Sigmoid colon (tissue), 6 donors: ENCODE measurements at regions not wholly inside any gene's neighbourhood (a gene's known extent, or its start where the extent isn't known, plus 50 kb on each side); places are given as distances from the start of the nearest gene placed in this dataset.

Experiments used
- DNase-seq: peaks from one replicate; pipeline ENCODE4 v3.0.0-alpha.2; 2019
- H3K27ac ChIP-seq, 4 donors: fragments of 200-600 bp; sonication (generic); one replicate each; pipeline ENCODE4 v1.5.1; 2016 to 2019; ENCODE audit warnings: mild to moderate bottlenecking in 1 of 4
- H3K27me3 ChIP-seq, 3 donors: fragments of 200-600 bp; sonication (generic); one replicate each; pipeline ENCODE4 v1.5.1; 2019; ENCODE audit warnings: mild to moderate bottlenecking in 1 of 3
- H3K36me3 ChIP-seq, 4 donors: fragments of 200-600 bp; sonication (generic); one replicate each; pipeline ENCODE4 v1.5.1; 2016 to 2019
- H3K4me1 ChIP-seq, 4 donors: fragments of 200-600 bp; sonication (generic); one replicate each; pipeline ENCODE4 v1.5.1; 2017 to 2019
- H3K4me3 ChIP-seq, 4 donors: fragments of 200-600 bp; sonication (generic); one replicate each; pipeline ENCODE4 v1.5.1; 2017 to 2019; ENCODE audit warnings: mild to moderate bottlenecking in 2 of 4, moderate library complexity in 1 of 4
- H3K9me3 ChIP-seq, 4 donors: fragments of 200-600 bp in 3 of 4; sonication (generic) in 3 of 4; one replicate each; pipeline versions ENCODE4 v1.5.1 to v1.6.1; 2013 to 2019
- CTCF ChIP-seq, 4 experiments: fragments of 450-650 bp in 3 of 4; fragments of 200-600 bp in 1 of 4; IDR thresholded peaks; one replicate each; pipeline ENCODE4 v1.5.1; 2016 to 2019; ENCODE audit warnings: antibody characterized with exemption in 4 of 4, mild to moderate bottlenecking in 3 of 4, moderate library complexity in 2 of 4
- EP300 ChIP-seq, 4 donors: sonication (generic); formaldehyde crosslinking; IDR thresholded peaks; one replicate each; pipeline ENCODE4 v1.6.1; 2017; ENCODE audit warnings: antibody characterized with exemption in 4 of 4
- POLR2A ChIP-seq, 2 donors: fragments of 450-650 bp; IDR thresholded peaks; one replicate each; pipeline ENCODE4 v1.6.1; 2016; ENCODE audit warnings: antibody characterized with exemption in 2 of 2, mild to moderate bottlenecking in 2 of 2, moderate library complexity in 2 of 2
- POLR2AphosphoS5 ChIP-seq, 4 donors: sonication (generic); formaldehyde crosslinking; IDR thresholded peaks; one replicate each; pipeline ENCODE4 v1.6.1; 2017; ENCODE audit warnings: antibody characterized with exemption in 4 of 4
- WGBS, 2 donors: extraction: QIAGEN DNeasy Blood & Tissue Kit; methylation state at CpG; one replicate each; pipeline ENCODE4 v1.1.7; 2013; 5-methylcytosine and 5-hydroxymethylcytosine counted together
- intact Hi-C: fragments of 100-400 bp; cut with DNase I; formaldehyde crosslinking; loops from one replicate; pipeline ENCODE4 v1.15.1; 2023
- donor health status: healthy with polysubstance abuse.
- donor health status: healthy.

- H3K9me3 ChIP-seq, result no peaks in the 10 kb centered on the region
These were observed 159.7 kb downstream of the SH2D1A start for GRCh38 chrX:124506066-124506465.

GRCh38 chrX:124507246-124507645 is 160.9 kb downstream of the SH2D1A start:
- 80 to 91% methylated on average over 2 of the region's 2 CpGs for WGBS, 2 donors
- no peaks in the 10 kb centered on the region for H3K36me3 ChIP-seq
- H3K4me3 ChIP-seq, result no peak overlapping the region
- H3K27me3 ChIP-seq, result no peaks in the 10 kb centered on the region
- H3K9me3 ChIP-seq, result no peaks in the 10 kb centered on the region
- TF ChIP-seq CTCF (IDR thresholded peaks at IDR 0.05) (no peak), POLR2A (IDR thresholded peaks at IDR 0.05) (no peak), POLR2AphosphoS5 (IDR thresholded peaks at IDR 0.05) (no peak), EP300 (IDR thresholded peaks at IDR 0.05) (no peak)
- H3K27ac ChIP-seq, result no peak overlapping the region
- DNase-seq, result no peak
- intact Hi-C loops, result no loop called here
- H3K4me1 ChIP-seq, result no peaks in the 10 kb centered on the region

More at GRCh38 chrX:124506066-124506465, 159.7 kb downstream of the SH2D1A start:
- TF ChIP-seq POLR2AphosphoS5 (IDR thresholded peaks at IDR 0.05), result no peak
- TF ChIP-seq EP300 (IDR thresholded peaks at IDR 0.05), result no peak
- no peak for TF ChIP-seq CTCF (IDR thresholded peaks at IDR 0.05)
- no peak for TF ChIP-seq POLR2A (IDR thresholded peaks at IDR 0.05)
- WGBS, 2 donors, result 63 to 71% methylated on average over 3 of the region's 3 CpGs
- no peak for DNase-seq
- Histone ChIP-seq H3K27me3 (no peaks in the 10 kb centered on the region), H3K27ac (no peak overlapping the region), H3K4me3 (no peak overlapping the region), H3K36me3 (no peaks in the 10 kb centered on the region), H3K4me1 (no peaks in the 10 kb centered on the region)
- intact Hi-C loops, result no loop called here

- H3K9me3 ChIP-seq, result no peaks in the 10 kb centered on the region
- WGBS, 2 donors, result 85 to 100% methylated on average over 1 of the region's 1 CpG
- intact Hi-C loops, result no loop called here
- TF ChIP-seq EP300 (IDR thresholded peaks at IDR 0.05) (no peak), POLR2A (IDR thresholded peaks at IDR 0.05) (no peak), CTCF (IDR thresholded peaks at IDR 0.05) (no peak)
- H3K4me3 ChIP-seq, result no peak overlapping the region
- H3K27ac ChIP-seq, result no peak overlapping the region
- H3K27me3 ChIP-seq, result no peaks in the 10 kb centered on the region
- H3K36me3 ChIP-seq, result no peaks in the 10 kb centered on the region
- no peaks in the 10 kb centered on the region for H3K4me1 ChIP-seq
- no peak for DNase-seq
These were observed 172.5 kb downstream of the SH2D1A start for GRCh38 chrX:124518885-124519284.

GRCh38 chrX:124524852-124525251 is 178.5 kb downstream of the SH2D1A start:
- Histone ChIP-seq H3K27ac (no peak overlapping the region), H3K4me1 (no peaks in the 10 kb centered on the region), H3K36me3 (no peaks in the 10 kb centered on the region), H3K9me3 (no peaks in the 10 kb centered on the region), H3K4me3 (no peak overlapping the region), H3K27me3 (no peaks in the 10 kb centered on the region)
- 70 to 81% methylated on average over 3 of the region's 3 CpGs for WGBS, 2 donors
- no peak for TF ChIP-seq EP300 (IDR thresholded peaks at IDR 0.05)
- no peak for TF ChIP-seq POLR2AphosphoS5 (IDR thresholded peaks at IDR 0.05)
- TF ChIP-seq CTCF (IDR thresholded peaks at IDR 0.05), result no peak
- TF ChIP-seq POLR2A (IDR thresholded peaks at IDR 0.05), result no peak
- DNase-seq, result no peak
- intact Hi-C loops, result no loop called here

GRCh38 chrX:124529786-124530185 is 183.4 kb downstream of the SH2D1A start:
- H3K27ac ChIP-seq, result no peak overlapping the region
- H3K36me3 ChIP-seq, result no peaks in the 10 kb centered on the region
- no peak for TF ChIP-seq POLR2AphosphoS5 (IDR thresholded peaks at IDR 0.05)
- no peak for TF ChIP-seq CTCF (IDR thresholded peaks at IDR 0.05)
- no peak for TF ChIP-seq POLR2A (IDR thresholded peaks at IDR 0.05)
- no peak for TF ChIP-seq EP300 (IDR thresholded peaks at IDR 0.05)
- H3K9me3 ChIP-seq, result no peaks in the 10 kb centered on the region
- H3K27me3 ChIP-seq, result no peaks in the 10 kb centered on the region
- no peaks in the 10 kb centered on the region for H3K4me1 ChIP-seq
- DNase-seq, result no peak
- no peak overlapping the region for H3K4me3 ChIP-seq
- intact Hi-C loops, result no loop called here
- WGBS, 2 donors, result 76 to 90% methylated on average over 3 of the region's 3 CpGs
